ENCODE measurements at regions not wholly inside any gene's neighbourhood (a gene's known extent, or its start where the extent isn't known, plus 50 kb on each side); places are given as distances from the start of the nearest gene placed in this dataset.

GRCh38 chr9:135400496-135400895, 79.1 kb upstream of the PPP1R26 start:
- H3K4me3 ChIP-seq = no peak overlapping the region
- FAIRE-seq = no peak
- H3K4me1 ChIP-seq (replicated peaks in 1 of 2; ENCODE audit: control insufficient read depth in 2 of 2, insufficient read depth in 2 of 2, low read length in 2 of 2) = peaks cover 0 to 23% of the 10 kb centered on the region in 2 experiments; a peak in 2 of 5 replicates
- H3K36me3 ChIP-seq (ENCODE audit: control insufficient read depth, insufficient read depth, low read length) = no peaks in the 10 kb centered on the region
- no peak for ATAC-seq
- POLR2A ChIA-PET = interaction anchor here (0.6 kb wide), 1 partner anchor 497 kb away, joined by 3 read pairs; no protein-coding TSS in a partner anchor
- no peak overlapping the region for H2AFZ ChIP-seq (ENCODE audit: low read depth, low read length)
- WGBS (ENCODE audit: insufficient coverage, low coverage, missing lambda C conversion rate) = 1% methylated on average over 6 of the region's 9 CpGs
- no peak overlapping the region for H3K4me2 ChIP-seq (ENCODE audit: insufficient read depth, low read length)
- no peaks in the 10 kb centered on the region for H3K9me3 ChIP-seq (replicated peaks; ENCODE audit: control insufficient read depth, insufficient read depth, low read depth, low read length)
- H3K79me2 ChIP-seq (ENCODE audit: control insufficient read depth, insufficient read depth, low read length) = no peaks in the 10 kb centered on the region
- no TSS peak for BruUV-seq (replicated peaks)
- CTCF ChIA-PET (ENCODE audit: low intra/inter-chr PET ratio) = no interaction called here
- H4K20me1 ChIP-seq (replicated peaks; ENCODE audit: control insufficient read depth, insufficient read depth, low read length) = 0 out of 2 replicates have a peak, but pooled peaks cover 5% of the 10 kb centered on the region
- H3K27me3 ChIP-seq (ENCODE audit: control insufficient read depth in 2 of 2, insufficient read depth in 2 of 2, low read length in 2 of 2) = peaks cover 6 to 57% of the 10 kb centered on the region in 2 experiments; a peak in 3 of 5 replicates
- TF ChIP-seq KLF10 (CRISPR knock-in tag; IDR thresholded peaks at IDR 0.05) (no peak), DLX4 (CRISPR knock-in tag; IDR thresholded peaks at IDR 0.05) (no peak), MXD1 (CRISPR knock-in tag; IDR thresholded peaks at IDR 0.05; ENCODE audit: borderline replicate concordance, poor library complexity, severe bottlenecking) (no peak), ZNF551 (CRISPR knock-in tag; IDR thresholded peaks at IDR 0.05) (no peak), NONO (IDR thresholded peaks at IDR 0.05; ENCODE audit: low read depth in 2 of 2, low read length in 1 of 2) (no peak), PHF8 (IDR thresholded peaks at IDR 0.05; ENCODE audit: borderline replicate concordance, low read length) (no peak), UBTF (IDR thresholded peaks at IDR 0.05; ENCODE audit: borderline replicate concordance in 1 of 2, low read depth in 2 of 2, low read length in 2 of 2) (no peak), POLR2AphosphoS5 (IDR thresholded peaks at IDR 0.05; ENCODE audit: control insufficient read depth, insufficient read depth, low read depth, low read length) (no peak), USF2 (CRISPR knock-in tag; IDR thresholded peaks at IDR 0.05) (no peak), CHAMP1 (IDR thresholded peaks at IDR 0.05) (no peak)
- intact Hi-C loops (cut with micrococcal nuclease) = no loop called here
- no peaks in the 10 kb centered on the region for H3K9me1 ChIP-seq (ENCODE audit: control insufficient read depth, insufficient read depth, low read length)
- no peak overlapping the region for H3K27ac ChIP-seq (ENCODE audit: extremely low read depth, low read depth, low read length)
- in situ Hi-C loops (cut with MboI) = no loop called here
- no peak for DNase-seq (ENCODE audit: extremely low read depth in 1 of 4, low spot score in 3 of 4)
- H3K9ac ChIP-seq (ENCODE audit: insufficient read depth in 1 of 2, low read depth in 2 of 2, low read length in 2 of 2) = no peak overlapping the region

All from K562 (cell line).